SK-N-SH treated with all-trans-retinoic acid at 6 μM for 48 hours (cell line): ENCODE measurements at regions not wholly inside any gene's neighbourhood (a gene's known extent, or its start where the extent isn't known, plus 50 kb on each side); places are given as distances from the start of the nearest gene placed in this dataset.

Experiments
- POU6F1 ChIP-seq: fragments of 250-450 bp; sonication (Bioruptor Pico); IDR thresholded peaks from 2 replicates; pipeline ENCODE4 v1.8.0; 2021; ENCODE audit warnings: low read depth, mild to moderate bottlenecking, moderate library complexity, borderline replicate concordance
- RARB ChIP-seq: fragments of 250-450 bp; sonication (Bioruptor Pico); IDR thresholded peaks from 2 replicates; pipeline ENCODE4 v1.8.0; 2021; ENCODE audit warnings: mild to moderate bottlenecking, moderate library complexity
- ZFP3 ChIP-seq: fragments of 250-450 bp; sonication (Bioruptor Pico); IDR thresholded peaks from 2 replicates; pipeline ENCODE4 v1.5.0; 2020; ENCODE audit warnings: mild to moderate bottlenecking, moderate library complexity
- ZFP30 ChIP-seq: fragments of 450-650 bp; formaldehyde crosslinking; IDR thresholded peaks from 2 replicates; pipeline ENCODE4 v1.5.0; 2022; ENCODE audit warnings: mild to moderate bottlenecking, moderate library complexity
- ZNF8 ChIP-seq: fragments of 450-650 bp; formaldehyde crosslinking; IDR thresholded peaks from 2 replicates; pipeline ENCODE4 v1.5.0; 2020; ENCODE audit warnings: mild to moderate bottlenecking, moderate library complexity

DNA sequence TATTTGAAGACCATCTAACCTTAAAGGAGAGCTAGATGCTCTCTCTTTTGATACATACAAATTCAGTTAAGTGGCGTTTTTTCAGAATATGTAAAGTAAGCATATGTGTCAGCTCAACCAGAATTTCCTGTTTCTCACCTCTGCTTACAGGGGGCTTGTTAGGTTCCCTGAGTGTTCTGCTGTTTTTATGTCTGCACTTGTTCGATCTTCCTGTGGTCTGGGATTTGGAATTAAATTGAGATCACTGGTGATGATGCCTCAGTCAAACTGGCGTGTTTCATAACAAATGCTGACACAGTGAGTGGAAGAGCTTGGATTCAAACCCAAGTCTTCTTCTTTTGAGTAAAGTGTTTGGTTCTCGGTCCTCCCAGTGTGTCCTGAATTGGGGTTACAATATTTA lies 348.3 kb upstream of the AKR1E2 start:
- no peak for TF ChIP-seq ZFP30
- TF ChIP-seq ZNF8 (CRISPR knock-in tag), result no peak
- no peak for TF ChIP-seq POU6F1 (CRISPR knock-in tag)
- no peak for TF ChIP-seq RARB (CRISPR knock-in tag)
- TF ChIP-seq ZFP3 (CRISPR knock-in tag), result no peak
